HPDE6-E6E7 (cell line): ENCODE measurements at regions not wholly inside any gene's neighbourhood (a gene's known extent, or its start where the extent isn't known, plus 50 kb on each side); places are given as distances from the start of the nearest gene placed in this dataset.

Experiments used
- DNase-seq: peaks from one replicate; pipeline ENCODE4 v3.0.0; 2011; ENCODE audit warnings: missing footprints; ENCODE audit errors: extremely low spot score

- no peak for DNase-seq
Measured at GRCh38 chr7:124692425-124692824, 73.2 kb downstream of the GPR37 start.

GRCh38 chr7:124690840-124691239 is 74.8 kb downstream of the GPR37 start:
- DNase-seq: no peak

- no peak for DNase-seq
Measured at GRCh38 chr7:124689931-124690330, 75.7 kb downstream of the GPR37 start.

- DNase-seq: no peak
Measured at GRCh38 chr7:124689523-124689922, 76.1 kb downstream of the GPR37 start.

- no peak for DNase-seq
Measured at GRCh38 chr7:124688991-124689390, 76.6 kb downstream of the GPR37 start.

- no peak for DNase-seq
Measured at GRCh38 chr7:124686543-124687171, 78.9 kb downstream of the GPR37 start.

- no peak for DNase-seq
Measured at GRCh38 chr7:124681946-124682345, 83.6 kb downstream of the GPR37 start.

- DNase-seq: no peak
Measured at GRCh38 chr7:124680304-124680703, 85.3 kb downstream of the GPR37 start.

- no peak for DNase-seq
Measured at GRCh38 chr7:124679586-124680225, 85.9 kb downstream of the GPR37 start.

GRCh38 chr7:124679146-124679545 is 86.4 kb downstream of the GPR37 start:
- no peak for DNase-seq

GRCh38 chr7:124674451-124674850 is 91.1 kb downstream of the GPR37 start:
- no peak for DNase-seq

GRCh38 chr7:124672011-124672410 is 93.6 kb downstream of the GPR37 start:
- peak; percentile 17 for DNase-seq

GRCh38 chr7:124667312-124668153 is 98.1 kb downstream of the GPR37 start:
- DNase-seq: no peak

GRCh38 chr7:124662937-124663336 is 102.7 kb downstream of the GPR37 start:
- DNase-seq: no peak

- no peak for DNase-seq
Measured at GRCh38 chr7:124662372-124662771, 103.2 kb downstream of the GPR37 start.

GRCh38 chr7:124655990-124656389 is 109.6 kb downstream of the GPR37 start:
- DNase-seq: no peak

GRCh38 chr7:124652237-124652636 is 113.4 kb downstream of the GPR37 start:
- no peak for DNase-seq

- no peak for DNase-seq
Measured at GRCh38 chr7:124651136-124651535, 114.5 kb downstream of the GPR37 start.

GRCh38 chr7:124649397-124650014 is 116.1 kb downstream of the GPR37 start:
- DNase-seq: no peak

- DNase-seq: no peak
Measured at GRCh38 chr7:124647630-124648306, 117.8 kb downstream of the GPR37 start.

GRCh38 chr7:124645704-124646103 is 119.9 kb downstream of the GPR37 start:
- no peak for DNase-seq

- no peak for DNase-seq
Measured at GRCh38 chr7:124643311-124643811, 122.2 kb downstream of the GPR37 start.
